OCI-LY3 (cell line): ENCODE measurements at regions not wholly inside any gene's neighbourhood (a gene's known extent, or its start where the extent isn't known, plus 50 kb on each side); places are given as distances from the start of the nearest gene placed in this dataset.

Experiments
- H2AFZ ChIP-seq: fragments of 200-600, 300-600 bp; shearing (Covaris generic); 2 replicates; pipeline ENCODE4 v1.6.0; 2014; ENCODE audit warnings: antibody characterized with exemption, low read depth, low read length
- H3K27ac ChIP-seq: fragments of 200-600, 300-600 bp; sonication (generic); 2 replicates; pipeline ENCODE4 v1.5.1; 2014; ENCODE audit warnings: mild to moderate bottlenecking, low read length, moderate library complexity, mixed read lengths
- H3K27me3 ChIP-seq: fragments of 200-600, 300-600 bp; sonication (generic); 2 replicates; pipeline ENCODE4 v1.6.1; 2014; ENCODE audit warnings: low read depth, low read length, mixed read lengths
- H3K36me3 ChIP-seq: fragments of 200-600, 300-600 bp; sonication (generic); replicated peaks from 2 replicates; pipeline ENCODE3; 2014; ENCODE audit warnings: low read depth, low read length, mixed read lengths
- H3K4me1 ChIP-seq: fragments of 300-600, 200-600 bp; sonication (generic); 2 replicates; pipeline ENCODE4 v1.6.1; 2014; ENCODE audit warnings: low read length, mixed read lengths
- H3K4me2 ChIP-seq: fragments of 200-600, 300-600 bp; sonication (generic); 2 replicates; pipeline ENCODE4 v1.6.1; 2014; ENCODE audit warnings: low read length, mixed read lengths
- H3K4me3 ChIP-seq: fragments of 300-600, 200-600 bp; sonication (generic); 2 replicates; pipeline ENCODE4 v1.5.1; 2014; ENCODE audit warnings: antibody characterized with exemption, mild to moderate bottlenecking, low read length, moderate library complexity
- H3K79me2 ChIP-seq: fragments of 300-600, 200-600 bp; shearing (Covaris generic); 2 replicates; pipeline ENCODE4 v1.6.1; 2014; ENCODE audit warnings: mild to moderate bottlenecking, low read length, mixed read lengths
- H3K9ac ChIP-seq: fragments of 300-600, 200-600 bp; shearing (Covaris generic); 2 replicates; pipeline ENCODE4 v1.6.0; 2014; ENCODE audit warnings: mild to moderate bottlenecking, low read length, moderate library complexity
- H3K9me3 ChIP-seq: fragments of 200-600, 300-600 bp; shearing (Covaris generic); 2 replicates; pipeline ENCODE4 v1.6.1; 2014; ENCODE audit warnings: low read length, mixed read lengths; ENCODE audit not compliant: insufficient read depth
- H4K20me1 ChIP-seq: fragments of 200-600, 300-600 bp; sonication (generic); 2 replicates; pipeline ENCODE4 v1.6.1; 2016; ENCODE audit warnings: low read length, mixed read lengths; ENCODE audit not compliant: insufficient read depth
- CTCF ChIP-seq: fragments of 200-600, 300-600 bp; sonication (generic); IDR thresholded peaks from 2 replicates; pipeline ENCODE4 v1.5.1; 2014; ENCODE audit warnings: antibody characterized with exemption, low read length, low read depth
- EZH2phosphoT487 ChIP-seq: fragments of 200-600 bp; shearing (Covaris generic); IDR thresholded peaks from 2 replicates; pipeline ENCODE4 v1.6.1; 2018; ENCODE audit warnings: antibody characterized with exemption, mixed run types, low read depth

DNA sequence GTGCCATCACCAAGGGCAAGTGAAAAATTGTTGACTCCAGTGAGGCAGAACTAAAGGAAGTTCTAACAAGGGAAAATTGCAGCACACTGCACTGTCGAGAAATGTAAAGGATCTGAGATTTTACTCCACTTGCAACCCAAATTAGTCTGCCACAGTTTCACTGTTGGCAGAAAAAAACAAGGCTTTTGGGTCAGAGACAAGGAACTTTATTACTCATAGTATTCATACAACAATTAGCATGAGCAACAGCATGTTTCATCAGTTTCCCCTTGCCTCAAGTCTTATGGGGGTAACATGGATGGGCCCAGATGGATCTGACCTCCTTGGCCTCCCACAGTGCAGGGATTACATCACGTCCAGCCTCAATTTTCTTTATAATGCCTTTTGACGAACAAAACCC is 125.3 kb downstream of the LTN1 start:
- H3K4me3 ChIP-seq: no peak overlapping the region
- no peaks in the 10 kb centered on the region for H3K9me3 ChIP-seq
- H3K4me2 ChIP-seq: no peak overlapping the region
- H3K79me2 ChIP-seq: no peaks in the 10 kb centered on the region
- H3K27ac ChIP-seq: no peak overlapping the region
- no peak overlapping the region for H2AFZ ChIP-seq
- no peaks in the 10 kb centered on the region for H3K27me3 ChIP-seq
- H3K4me1 ChIP-seq: no peaks in the 10 kb centered on the region
- H4K20me1 ChIP-seq: no peaks in the 10 kb centered on the region
- TF ChIP-seq EZH2phosphoT487: no peak
- TF ChIP-seq CTCF: no peak
- no peak overlapping the region for H3K9ac ChIP-seq
- no peaks in the 10 kb centered on the region for H3K36me3 ChIP-seq

GRCh38 chr21:28865488-28866186 is 127.0 kb downstream of the LTN1 start:
- Histone ChIP-seq H2AFZ (no peak overlapping the region), H3K27me3 (no peaks in the 10 kb centered on the region), H3K9me3 (no peaks in the 10 kb centered on the region), H3K4me3 (no peak overlapping the region), H3K79me2 (no peaks in the 10 kb centered on the region), H3K4me2 (no peak overlapping the region), H3K9ac (no peak overlapping the region), H4K20me1 (no peaks in the 10 kb centered on the region), H3K4me1 (no peaks in the 10 kb centered on the region), H3K27ac (no peak overlapping the region), H3K36me3 (no peaks in the 10 kb centered on the region)
- TF ChIP-seq EZH2phosphoT487: no peak

DNA sequence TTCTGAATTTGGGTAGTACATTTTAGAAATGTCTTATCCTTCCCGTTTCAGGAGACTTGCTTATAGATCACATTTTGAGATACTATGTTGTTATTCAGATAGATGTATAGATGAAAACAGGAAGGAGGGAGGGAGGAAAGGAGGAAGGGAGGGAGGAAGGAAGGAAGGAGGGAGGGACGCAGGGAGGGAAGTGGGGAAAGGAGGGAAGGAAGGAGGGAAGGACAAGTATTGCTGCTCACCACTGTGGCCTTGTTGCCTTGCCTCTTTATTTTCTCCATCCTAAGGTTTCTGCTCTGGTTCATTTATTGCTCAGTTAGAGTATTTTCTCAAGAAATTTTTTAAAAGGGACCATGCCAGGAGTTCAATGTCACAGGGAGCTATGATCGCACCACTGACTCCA is 134.3 kb downstream of the LTN1 start:
- Histone ChIP-seq H3K4me3 (no peak overlapping the region), H3K4me2 (no peak overlapping the region)

GRCh38 chr21:28857752-28858151 is 134.9 kb downstream of the LTN1 start:
- no peaks in the 10 kb centered on the region for H3K27me3 ChIP-seq
- no peak overlapping the region for H3K27ac ChIP-seq
- no peaks in the 10 kb centered on the region for H3K9me3 ChIP-seq
- H4K20me1 ChIP-seq: no peaks in the 10 kb centered on the region
- no peak overlapping the region for H3K9ac ChIP-seq
- H2AFZ ChIP-seq: no peak overlapping the region
- no peak overlapping the region for H3K4me2 ChIP-seq
- H3K36me3 ChIP-seq: no peaks in the 10 kb centered on the region
- H3K79me2 ChIP-seq: no peaks in the 10 kb centered on the region
- no peak for TF ChIP-seq CTCF
- H3K4me1 ChIP-seq: no peaks in the 10 kb centered on the region
- H3K4me3 ChIP-seq: no peak overlapping the region

More for the DNA sequence above, 134.3 kb downstream of the LTN1 start:
- Histone ChIP-seq H3K27me3 (no peaks in the 10 kb centered on the region), H3K79me2 (no peaks in the 10 kb centered on the region), H4K20me1 (no peaks in the 10 kb centered on the region), H3K36me3 (no peaks in the 10 kb centered on the region), H3K4me1 (no peaks in the 10 kb centered on the region), H2AFZ (no peak overlapping the region), H3K9ac (no peak overlapping the region), H3K9me3 (no peaks in the 10 kb centered on the region), H3K27ac (no peak overlapping the region)
- TF ChIP-seq EZH2phosphoT487 (no peak), CTCF (no peak)
